Stomach (tissue), 4 donors: ENCODE measurements at regions not wholly inside any gene's neighbourhood (a gene's known extent, or its start where the extent isn't known, plus 50 kb on each side); places are given as distances from the start of the nearest gene placed in this dataset.

ENCODE experiments used
- EP300 ChIP-seq: sonication (generic); formaldehyde crosslinking; IDR thresholded peaks from one replicate; pipeline ENCODE4 v1.6.1; 2017; ENCODE audit warnings: antibody characterized with exemption
- POLR2A ChIP-seq, 4 donors: fragments of 450-650 bp; IDR thresholded peaks; one replicate each; pipeline ENCODE4 v1.6.1; 2016; ENCODE audit warnings: antibody characterized with exemption in 4 of 4, control low read depth in 2 of 4, mild to moderate bottlenecking in 1 of 4, moderate library complexity in 1 of 4
- POLR2AphosphoS5 ChIP-seq, 3 donors: sonication (generic); formaldehyde crosslinking; IDR thresholded peaks; one replicate each; pipeline ENCODE4 v1.6.1; 2016; ENCODE audit warnings: antibody characterized with exemption in 3 of 3
- TF ChIP-seq, protein P1 (sequence below), 7 experiments: fragments of 450-650 bp in 4 of 7; fragments of 200-600 bp in 3 of 7; sonication (generic) in 3 of 7; IDR thresholded peaks; one replicate each; pipeline ENCODE4 v1.5.1; 2016 to 2019; ENCODE audit warnings: antibody characterized with exemption in 7 of 7, control low read depth in 2 of 7, mild to moderate bottlenecking in 1 of 7

DNA sequence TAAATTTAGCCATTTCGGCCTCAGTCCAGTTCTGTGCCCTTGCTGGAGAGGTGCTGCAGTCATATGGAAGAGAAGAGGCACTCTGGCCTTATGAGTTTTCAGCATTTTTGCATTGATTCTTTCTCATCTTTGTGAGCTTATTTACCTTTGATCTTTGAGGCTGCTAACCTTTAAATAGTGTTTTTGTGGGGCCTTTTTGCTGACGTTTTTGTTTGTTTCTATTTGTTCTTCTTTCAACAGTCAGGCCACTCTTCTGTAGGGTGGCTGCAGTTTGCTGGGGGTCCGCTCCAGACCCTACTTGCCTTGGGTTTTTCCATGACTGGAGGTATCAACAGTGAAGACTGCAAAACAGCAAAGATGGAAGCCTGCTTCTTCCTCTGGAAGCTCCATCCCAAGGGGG is 1951.7 kb upstream of the LRRTM1 start:
- TF ChIP-seq, protein P1, sequence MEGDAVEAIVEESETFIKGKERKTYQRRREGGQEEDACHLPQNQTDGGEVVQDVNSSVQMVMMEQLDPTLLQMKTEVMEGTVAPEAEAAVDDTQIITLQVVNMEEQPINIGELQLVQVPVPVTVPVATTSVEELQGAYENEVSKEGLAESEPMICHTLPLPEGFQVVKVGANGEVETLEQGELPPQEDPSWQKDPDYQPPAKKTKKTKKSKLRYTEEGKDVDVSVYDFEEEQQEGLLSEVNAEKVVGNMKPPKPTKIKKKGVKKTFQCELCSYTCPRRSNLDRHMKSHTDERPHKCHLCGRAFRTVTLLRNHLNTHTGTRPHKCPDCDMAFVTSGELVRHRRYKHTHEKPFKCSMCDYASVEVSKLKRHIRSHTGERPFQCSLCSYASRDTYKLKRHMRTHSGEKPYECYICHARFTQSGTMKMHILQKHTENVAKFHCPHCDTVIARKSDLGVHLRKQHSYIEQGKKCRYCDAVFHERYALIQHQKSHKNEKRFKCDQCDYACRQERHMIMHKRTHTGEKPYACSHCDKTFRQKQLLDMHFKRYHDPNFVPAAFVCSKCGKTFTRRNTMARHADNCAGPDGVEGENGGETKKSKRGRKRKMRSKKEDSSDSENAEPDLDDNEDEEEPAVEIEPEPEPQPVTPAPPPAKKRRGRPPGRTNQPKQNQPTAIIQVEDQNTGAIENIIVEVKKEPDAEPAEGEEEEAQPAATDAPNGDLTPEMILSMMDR (IDR thresholded peaks at IDR 0.05), result no peak
- no peak for TF ChIP-seq POLR2A (IDR thresholded peaks at IDR 0.05)
- TF ChIP-seq POLR2AphosphoS5 (IDR thresholded peaks at IDR 0.05), result no peak
- no peak for TF ChIP-seq EP300
